ENCODE measurements at regions not wholly inside any gene's neighbourhood (a gene's known extent, or its start where the extent isn't known, plus 50 kb on each side); places are given as distances from the start of the nearest gene placed in this dataset.

DNA sequence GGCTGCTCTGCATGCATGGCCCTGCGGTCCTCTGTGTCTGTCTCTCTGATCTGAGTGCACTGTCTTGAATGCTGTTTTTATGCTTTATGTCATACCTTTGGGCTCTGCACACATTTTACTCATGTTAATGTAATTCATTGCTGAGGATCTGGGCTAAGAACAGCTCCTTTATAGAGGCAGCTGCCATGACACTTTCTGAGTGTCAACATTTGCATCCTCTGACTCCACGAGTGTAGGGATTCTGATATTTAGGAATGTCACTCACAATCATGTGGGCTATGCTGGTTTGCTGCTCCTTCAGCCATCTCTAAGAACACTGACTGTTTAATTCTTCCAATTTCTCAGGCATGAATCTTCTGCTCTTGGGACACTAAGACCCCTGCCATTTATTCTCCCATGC, 192.2 kb upstream of the CPEB2 start:
- Histone ChIP-seq H3K27me3 (ENCODE audit: insufficient read depth, low read length) (no peaks in the 10 kb centered on the region), H3K4me3 (ENCODE audit: low read length) (no peak overlapping the region), H3K36me3 (ENCODE audit: insufficient read depth, low read length) (no peaks in the 10 kb centered on the region), H2AFZ (ENCODE audit: low read depth, low read length) (no peak overlapping the region), H3K4me1 (ENCODE audit: insufficient read depth, low read length) (no peaks in the 10 kb centered on the region), H3K9me3 (ENCODE audit: low read length) (no peaks in the 10 kb centered on the region)

DNA sequence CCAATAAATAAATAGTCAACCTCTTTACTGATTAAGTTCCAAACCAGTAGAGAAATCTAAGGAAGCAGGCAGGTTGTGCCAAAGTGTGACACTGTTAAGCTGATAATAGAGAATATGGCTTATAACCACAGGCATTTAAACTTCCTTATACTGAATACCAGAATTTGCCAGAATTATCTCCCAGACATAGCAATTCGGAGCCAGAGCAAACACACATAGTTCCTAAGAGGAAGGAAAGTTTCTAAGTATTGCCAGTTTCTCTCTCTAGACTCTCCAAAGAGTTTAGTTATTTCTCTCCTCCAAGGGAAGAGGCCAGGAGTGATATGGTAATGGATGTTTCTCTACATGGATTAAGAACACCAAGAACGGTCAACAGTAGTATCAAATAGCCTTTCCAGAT, 191.7 kb upstream of the CPEB2 start:
- H3K4me3 ChIP-seq (ENCODE audit: low read length): no peak overlapping the region
- H2AFZ ChIP-seq (ENCODE audit: low read depth, low read length): no peak overlapping the region
- no peaks in the 10 kb centered on the region for H3K36me3 ChIP-seq (ENCODE audit: insufficient read depth, low read length)
- no peaks in the 10 kb centered on the region for H3K9me3 ChIP-seq (ENCODE audit: low read length)
- no peaks in the 10 kb centered on the region for H3K27me3 ChIP-seq (ENCODE audit: insufficient read depth, low read length)
- no peaks in the 10 kb centered on the region for H3K4me1 ChIP-seq (ENCODE audit: insufficient read depth, low read length)

DNA sequence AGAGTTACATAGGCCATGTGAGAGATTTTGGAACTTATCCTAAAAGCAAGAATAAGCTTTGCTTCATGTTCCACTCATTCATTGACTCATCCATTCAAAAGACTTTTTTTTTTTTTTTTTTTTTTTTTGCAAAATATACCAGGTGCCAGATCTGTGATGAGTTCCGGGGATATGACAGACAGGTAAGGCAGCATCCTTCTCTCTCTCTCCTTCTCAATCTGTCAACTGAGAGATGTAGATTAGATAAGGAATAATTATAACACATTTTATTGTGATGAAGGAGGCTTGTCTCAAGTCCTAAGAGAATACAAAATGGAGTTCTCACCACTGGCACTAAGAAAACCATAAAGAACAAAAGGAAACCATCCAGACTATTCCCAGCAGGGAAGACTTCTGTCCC, 190.2 kb upstream of the CPEB2 start:
- Histone ChIP-seq H3K9me3 (ENCODE audit: low read length) (no peaks in the 10 kb centered on the region), H3K27me3 (ENCODE audit: insufficient read depth, low read length) (no peaks in the 10 kb centered on the region), H3K36me3 (ENCODE audit: insufficient read depth, low read length) (no peaks in the 10 kb centered on the region), H3K4me1 (ENCODE audit: insufficient read depth, low read length) (no peaks in the 10 kb centered on the region), H2AFZ (ENCODE audit: low read depth, low read length) (no peak overlapping the region), H3K4me3 (ENCODE audit: low read length) (no peak overlapping the region)

DNA sequence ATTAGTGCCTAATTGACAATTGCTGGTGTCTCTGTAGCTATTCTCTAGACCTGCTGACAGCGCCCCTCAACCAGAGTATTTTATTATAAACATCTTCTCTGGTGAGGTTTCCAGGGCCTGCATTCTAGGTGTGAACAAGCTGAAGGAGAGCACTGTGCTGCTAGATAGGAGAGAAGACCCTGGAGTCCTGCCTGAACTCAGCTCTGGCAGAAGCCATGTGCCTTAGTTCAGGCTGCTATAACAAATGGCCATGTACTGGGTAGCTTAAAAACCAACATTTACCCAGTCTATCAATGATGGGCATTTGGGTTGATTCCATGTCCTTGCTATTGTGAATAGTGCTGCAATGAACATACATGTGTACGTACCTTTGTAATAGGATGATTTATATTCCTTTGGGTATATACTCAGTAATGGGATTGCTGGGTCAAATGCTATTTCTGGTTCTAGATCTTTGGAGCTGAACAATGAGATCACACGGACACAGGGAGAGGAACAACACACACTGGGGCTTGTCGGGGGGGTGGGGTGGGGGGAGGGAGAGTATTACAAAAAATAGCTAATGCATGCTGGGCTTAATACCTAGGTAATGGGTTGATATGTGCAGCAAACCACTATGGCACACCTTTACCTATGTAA, 185.5 kb upstream of the CPEB2 start:
- Histone ChIP-seq H2AFZ (ENCODE audit: low read depth, low read length) (no peak overlapping the region), H3K4me3 (ENCODE audit: low read length) (no peak overlapping the region), H3K27me3 (ENCODE audit: insufficient read depth, low read length) (no peaks in the 10 kb centered on the region), H3K36me3 (ENCODE audit: insufficient read depth, low read length) (no peaks in the 10 kb centered on the region), H3K4me1 (ENCODE audit: insufficient read depth, low read length) (no peaks in the 10 kb centered on the region), H3K9me3 (ENCODE audit: low read length) (no peaks in the 10 kb centered on the region)

DNA sequence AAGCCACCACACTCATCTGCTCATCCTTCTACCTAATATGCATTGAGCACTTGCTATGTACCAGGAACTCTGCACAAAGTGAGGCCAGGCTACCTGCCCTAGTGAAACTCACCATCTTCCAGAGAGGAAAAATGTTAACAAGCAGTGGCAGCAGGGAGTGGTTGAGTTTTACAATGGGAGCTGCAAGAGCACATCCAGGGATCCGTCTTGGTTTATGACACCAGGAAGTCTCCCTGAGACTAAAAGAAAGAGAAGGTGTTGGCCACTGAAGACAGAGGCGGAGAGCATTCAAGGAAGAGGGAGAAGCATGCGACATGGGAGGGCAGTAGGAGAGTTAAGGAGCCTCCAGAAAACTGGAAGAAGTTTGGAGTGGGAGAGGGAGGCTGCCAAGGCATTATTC, 178.1 kb upstream of the CPEB2 start:
- Histone ChIP-seq H3K27me3 (ENCODE audit: insufficient read depth, low read length) (no peaks in the 10 kb centered on the region), H3K36me3 (ENCODE audit: insufficient read depth, low read length) (no peaks in the 10 kb centered on the region), H2AFZ (ENCODE audit: low read depth, low read length) (no peak overlapping the region)

DNA sequence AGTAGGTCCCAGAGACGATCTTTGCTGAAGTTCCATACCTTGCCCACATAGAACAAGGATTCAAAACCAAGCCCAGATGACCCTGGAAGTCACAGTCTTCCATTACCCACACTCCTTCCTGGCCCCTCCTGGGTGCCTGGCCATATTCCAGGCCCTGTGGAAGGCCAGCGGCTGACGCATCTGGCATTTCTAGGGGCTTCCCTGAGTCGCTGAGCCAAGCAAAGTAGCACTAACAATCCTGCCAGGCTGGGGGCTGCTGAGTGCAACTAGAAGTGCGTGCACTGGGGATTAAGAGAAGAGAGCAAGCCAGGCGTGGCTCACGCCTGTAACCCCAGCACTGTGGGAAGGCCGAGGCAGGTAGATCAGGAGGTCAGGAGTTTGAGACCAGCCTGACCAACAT, 175.2 kb upstream of the CPEB2 start:
- Histone ChIP-seq H2AFZ (ENCODE audit: low read depth, low read length) (no peak overlapping the region), H3K27me3 (ENCODE audit: insufficient read depth, low read length) (no peaks in the 10 kb centered on the region), H3K4me1 (ENCODE audit: insufficient read depth, low read length) (no peaks in the 10 kb centered on the region), H3K9me3 (ENCODE audit: low read length) (no peaks in the 10 kb centered on the region), H3K36me3 (ENCODE audit: insufficient read depth, low read length) (no peaks in the 10 kb centered on the region), H3K4me3 (ENCODE audit: low read length) (no peak overlapping the region)

More for the DNA sequence above, 178.1 kb upstream of the CPEB2 start:
- no peaks in the 10 kb centered on the region for H3K4me1 ChIP-seq (ENCODE audit: insufficient read depth, low read length)
- H3K9me3 ChIP-seq (ENCODE audit: low read length): no peaks in the 10 kb centered on the region
- H3K4me3 ChIP-seq (ENCODE audit: low read length): no peak overlapping the region

DNA sequence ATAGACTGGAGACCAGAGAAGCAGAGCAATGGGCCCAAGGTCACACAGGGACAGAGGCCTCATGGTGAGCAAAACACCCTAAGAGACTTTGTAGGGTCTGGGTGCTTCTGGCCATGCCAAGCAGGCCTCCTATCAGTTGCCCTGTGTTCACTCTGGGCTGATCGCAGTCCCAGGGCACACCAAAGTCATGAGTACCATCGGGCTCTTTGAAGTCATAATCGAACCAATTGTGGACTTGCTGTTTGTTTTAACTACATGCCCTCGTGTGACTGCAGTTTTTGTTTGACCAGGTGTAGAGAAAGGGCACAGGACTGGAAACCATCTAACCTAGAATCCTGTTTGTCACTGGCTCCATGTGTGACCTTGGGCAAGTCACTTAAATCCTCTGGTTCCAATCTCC, 172.5 kb upstream of the CPEB2 start:
- Histone ChIP-seq H3K4me1 (ENCODE audit: insufficient read depth, low read length) (no peaks in the 10 kb centered on the region), H3K27me3 (ENCODE audit: insufficient read depth, low read length) (no peaks in the 10 kb centered on the region), H3K36me3 (ENCODE audit: insufficient read depth, low read length) (no peaks in the 10 kb centered on the region), H3K4me3 (ENCODE audit: low read length) (no peak overlapping the region), H2AFZ (ENCODE audit: low read depth, low read length) (no peak overlapping the region), H3K9me3 (ENCODE audit: low read length) (no peaks in the 10 kb centered on the region)

DNA sequence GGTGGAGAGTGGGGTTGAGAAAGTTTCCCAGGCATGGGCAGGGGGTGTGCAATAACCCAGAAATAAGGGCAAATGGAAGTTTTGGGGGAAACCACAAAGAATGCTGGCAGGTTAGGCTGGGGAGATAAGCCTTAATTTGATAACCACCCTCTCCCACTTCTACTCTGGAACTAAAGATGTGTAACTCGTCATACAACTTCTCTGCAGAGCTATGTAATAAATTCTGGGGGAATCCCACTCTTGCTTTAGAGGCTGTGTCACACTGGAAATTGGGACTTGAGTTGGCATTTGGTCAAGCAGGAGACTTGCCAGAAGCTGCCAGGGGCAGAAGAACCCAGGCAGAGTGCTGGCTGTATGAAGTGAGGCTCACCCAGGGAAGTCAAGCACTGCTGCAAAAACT, 170.9 kb upstream of the CPEB2 start:
- Histone ChIP-seq H3K36me3 (ENCODE audit: insufficient read depth, low read length) (no peaks in the 10 kb centered on the region), H3K4me3 (ENCODE audit: low read length) (no peak overlapping the region), H3K27me3 (ENCODE audit: insufficient read depth, low read length) (no peaks in the 10 kb centered on the region), H3K4me1 (ENCODE audit: insufficient read depth, low read length) (no peaks in the 10 kb centered on the region), H2AFZ (ENCODE audit: low read depth, low read length) (no peak overlapping the region), H3K9me3 (ENCODE audit: low read length) (no peaks in the 10 kb centered on the region)

DNA sequence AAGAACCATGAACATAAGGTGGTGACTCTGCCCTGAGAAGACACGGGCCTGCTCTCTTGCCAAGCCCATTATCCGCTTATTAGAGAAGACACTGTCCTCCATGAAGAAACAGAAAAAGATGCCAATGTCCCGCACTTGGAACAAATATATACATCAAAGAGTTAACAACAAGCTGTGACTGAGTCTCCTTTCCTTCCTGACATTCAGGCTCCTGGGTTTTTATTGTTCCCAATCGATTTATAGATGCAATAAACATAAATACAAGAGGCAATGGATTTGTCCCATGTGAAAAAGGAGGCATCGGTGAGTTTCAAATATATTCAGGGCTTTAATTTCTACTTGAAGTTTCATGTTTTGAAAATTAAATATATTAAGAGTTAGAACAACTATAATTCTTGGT, 169.2 kb upstream of the CPEB2 start:
- H3K36me3 ChIP-seq (ENCODE audit: insufficient read depth, low read length): no peaks in the 10 kb centered on the region
- H2AFZ ChIP-seq (ENCODE audit: low read depth, low read length): no peak overlapping the region
- H3K4me3 ChIP-seq (ENCODE audit: low read length): no peak overlapping the region
- no peaks in the 10 kb centered on the region for H3K27me3 ChIP-seq (ENCODE audit: insufficient read depth, low read length)
- H3K4me1 ChIP-seq (ENCODE audit: insufficient read depth, low read length): no peaks in the 10 kb centered on the region
- no peaks in the 10 kb centered on the region for H3K9me3 ChIP-seq (ENCODE audit: low read length)

DNA sequence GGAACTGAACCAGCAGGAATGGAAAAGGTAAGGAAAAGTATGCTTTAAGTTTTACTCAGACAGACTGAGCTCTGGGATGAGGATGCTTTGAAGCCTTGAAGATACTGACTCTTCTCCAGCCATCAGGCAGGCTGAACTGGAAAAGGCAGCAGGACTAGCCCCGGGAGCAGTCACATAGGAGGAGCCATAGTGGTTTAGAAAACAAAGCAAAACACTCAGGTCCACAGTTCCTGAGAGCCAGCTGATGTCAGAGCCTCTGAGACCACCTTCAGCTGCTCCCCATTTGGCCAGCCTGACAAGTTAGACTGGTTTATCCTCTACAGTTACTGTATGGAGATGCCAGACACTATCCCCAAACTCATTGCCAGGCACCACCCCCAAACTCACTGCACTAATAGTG, 167.9 kb upstream of the CPEB2 start:
- Histone ChIP-seq H2AFZ (ENCODE audit: low read depth, low read length) (no peak overlapping the region), H3K36me3 (ENCODE audit: insufficient read depth, low read length) (no peaks in the 10 kb centered on the region), H3K27me3 (ENCODE audit: insufficient read depth, low read length) (no peaks in the 10 kb centered on the region), H3K4me3 (ENCODE audit: low read length) (no peak overlapping the region), H3K4me1 (ENCODE audit: insufficient read depth, low read length) (no peaks in the 10 kb centered on the region), H3K9me3 (ENCODE audit: low read length) (no peaks in the 10 kb centered on the region)

DNA sequence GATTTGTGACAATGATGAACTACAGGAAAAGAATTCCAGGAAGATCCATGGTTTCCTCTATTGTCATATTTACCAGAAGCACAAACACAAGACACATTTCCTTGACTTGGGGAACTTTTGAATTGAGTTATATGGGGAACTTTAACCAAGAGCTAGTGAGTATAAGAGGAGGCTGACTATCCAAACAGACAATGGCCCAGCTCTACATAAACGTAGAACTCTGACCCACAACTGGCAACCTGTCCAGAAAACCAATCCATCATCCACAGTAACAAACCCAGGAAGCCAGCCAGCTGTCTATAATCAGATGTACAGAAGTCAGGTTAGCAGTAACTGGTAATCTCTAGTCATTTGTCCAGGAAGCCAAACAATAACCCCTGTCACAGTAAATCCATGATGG, 167.0 kb upstream of the CPEB2 start:
- H3K36me3 ChIP-seq (ENCODE audit: insufficient read depth, low read length): no peaks in the 10 kb centered on the region
- H2AFZ ChIP-seq (ENCODE audit: low read depth, low read length): no peak overlapping the region
- no peaks in the 10 kb centered on the region for H3K9me3 ChIP-seq (ENCODE audit: low read length)
- no peaks in the 10 kb centered on the region for H3K4me1 ChIP-seq (ENCODE audit: insufficient read depth, low read length)
- no peaks in the 10 kb centered on the region for H3K27me3 ChIP-seq (ENCODE audit: insufficient read depth, low read length)
- H3K4me3 ChIP-seq (ENCODE audit: low read length): no peak overlapping the region

DNA sequence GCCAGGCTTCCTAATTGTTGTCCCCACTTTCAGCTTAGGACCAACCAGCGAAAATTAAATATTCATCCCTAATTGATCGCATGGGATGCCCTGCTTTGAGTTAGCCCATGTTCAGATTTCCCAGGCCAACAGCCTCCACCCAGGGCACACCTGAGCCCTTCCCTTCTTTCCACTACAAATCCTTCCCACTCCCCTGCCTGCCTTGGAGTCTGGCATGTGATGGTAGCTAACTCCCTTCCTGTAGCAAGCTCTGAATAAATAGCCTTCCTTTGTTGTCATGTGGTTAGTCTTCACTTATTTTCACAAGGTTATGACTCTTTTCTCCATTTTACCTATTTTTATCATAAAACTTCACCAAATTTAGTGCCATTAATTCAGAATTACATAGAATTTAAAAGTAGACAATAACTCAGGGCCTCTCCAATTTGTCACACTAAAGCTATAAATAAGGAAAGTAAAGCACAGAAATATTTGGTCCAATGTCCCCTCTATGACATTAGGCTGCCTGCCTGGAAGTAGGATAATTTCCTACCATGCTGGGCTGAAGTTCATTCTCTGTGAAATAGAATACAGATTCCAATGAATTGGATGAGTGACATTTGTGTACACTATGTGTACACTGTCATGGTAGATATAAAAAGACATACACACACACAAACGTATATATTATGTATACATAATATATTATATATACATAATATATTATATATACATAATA, 166.4 kb upstream of the CPEB2 start:
- no peaks in the 10 kb centered on the region for H3K27me3 ChIP-seq (ENCODE audit: insufficient read depth, low read length)
- H3K36me3 ChIP-seq (ENCODE audit: insufficient read depth, low read length): no peaks in the 10 kb centered on the region
- H3K9me3 ChIP-seq (ENCODE audit: low read length): no peaks in the 10 kb centered on the region
- no peaks in the 10 kb centered on the region for H3K4me1 ChIP-seq (ENCODE audit: insufficient read depth, low read length)
- no peak overlapping the region for H3K4me3 ChIP-seq (ENCODE audit: low read length)
- no peak overlapping the region for H2AFZ ChIP-seq (ENCODE audit: low read depth, low read length)

DNA sequence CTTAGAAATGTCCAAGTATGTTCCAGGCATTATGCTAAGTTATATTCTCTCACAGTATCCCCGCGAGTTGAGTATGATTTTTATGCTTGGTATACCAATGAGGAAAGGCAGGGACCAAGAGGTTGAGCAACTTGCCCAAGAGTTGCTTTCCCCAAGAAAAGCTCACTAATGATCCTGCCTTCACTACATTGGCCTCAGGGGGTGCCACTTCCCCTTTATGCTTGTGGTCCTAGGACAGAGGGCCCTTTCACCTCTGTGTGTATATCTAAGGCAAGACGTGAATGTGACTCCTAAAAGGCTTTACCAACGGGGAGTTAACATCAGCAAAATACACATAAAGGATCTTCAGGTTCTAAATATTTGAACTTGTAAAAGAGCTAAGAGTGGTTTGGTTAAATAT, 164.4 kb upstream of the CPEB2 start:
- Histone ChIP-seq H2AFZ (ENCODE audit: low read depth, low read length) (no peak overlapping the region), H3K4me3 (ENCODE audit: low read length) (no peak overlapping the region), H3K27me3 (ENCODE audit: insufficient read depth, low read length) (no peaks in the 10 kb centered on the region), H3K4me1 (ENCODE audit: insufficient read depth, low read length) (no peaks in the 10 kb centered on the region), H3K36me3 (ENCODE audit: insufficient read depth, low read length) (no peaks in the 10 kb centered on the region), H3K9me3 (ENCODE audit: low read length) (no peaks in the 10 kb centered on the region)

Data from neuron (in vitro differentiated cells).